GM18909 (cell line): ENCODE measurements at regions not wholly inside any gene's neighbourhood (a gene's known extent, or its start where the extent isn't known, plus 50 kb on each side); places are given as distances from the start of the nearest gene placed in this dataset.

ENCODE experiments used
- ATAC-seq: cut with Tn5 transposase; IDR thresholded peaks from one replicate; pipeline ENCODE4 v1.9.1; 2021; ENCODE audit warnings: mild to moderate bottlenecking; ENCODE audit not compliant: unreplicated experiment, poor library complexity

GRCh38 chr4:82043081-82043808, 330.5 kb downstream of the HNRNPD start:
- no peak for ATAC-seq

- no peak for ATAC-seq
Observed at GRCh38 chr4:82042042-82042441, 331.7 kb downstream of the HNRNPD start.

GRCh38 chr4:82038936-82039335, 334.9 kb downstream of the HNRNPD start:
- ATAC-seq, result no peak

DNA sequence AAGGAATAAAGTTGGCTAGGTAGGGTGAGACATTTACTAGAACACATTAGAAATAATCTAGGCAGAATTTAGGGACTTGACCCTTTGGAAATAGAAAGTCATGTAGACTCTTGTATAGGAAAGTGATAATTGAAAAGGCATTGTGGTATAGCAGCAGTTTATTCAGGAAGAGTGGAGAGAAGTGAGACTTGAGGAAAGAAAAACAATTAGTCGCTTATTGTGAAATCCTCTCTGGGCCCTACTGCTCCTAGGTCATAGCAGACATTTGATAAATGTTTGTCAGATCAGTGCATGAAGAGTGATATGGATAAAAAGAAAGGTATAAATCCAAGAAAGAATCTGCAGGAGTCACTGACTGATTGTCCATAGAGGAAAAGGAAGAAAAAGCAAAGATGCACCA, 337.6 kb downstream of the HNRNPD start:
- ATAC-seq, result no peak

GRCh38 chr4:82034878-82035277, 338.9 kb downstream of the HNRNPD start:
- no peak for ATAC-seq

DNA sequence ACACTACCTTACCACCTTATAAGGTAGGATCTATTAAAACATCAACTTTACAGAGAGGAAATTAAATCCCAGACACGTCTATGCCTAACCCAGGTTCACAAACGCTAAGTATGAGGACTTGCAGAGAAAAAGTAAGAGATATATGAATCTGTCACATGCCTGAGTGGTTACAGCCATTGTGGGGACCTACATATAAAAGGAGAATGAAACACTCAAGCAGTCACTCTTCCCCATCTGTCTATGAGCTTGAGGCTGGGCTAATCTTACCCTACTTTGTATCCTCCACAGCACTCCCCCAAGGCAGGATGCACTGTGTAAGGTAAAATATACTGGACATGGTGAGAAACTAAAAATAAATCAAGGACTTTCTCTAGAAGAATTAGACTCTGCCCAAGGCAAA, 339.9 kb downstream of the HNRNPD start:
- ATAC-seq, result no peak

GRCh38 chr4:82031376-82031927, 342.3 kb downstream of the HNRNPD start:
- ATAC-seq, result no peak

GRCh38 chr4:82017680-82018079, 356.1 kb downstream of the HNRNPD start:
- no peak for ATAC-seq

- ATAC-seq, result no peak
Observed at GRCh38 chr4:82005158-82005557, 368.6 kb downstream of the HNRNPD start.

GRCh38 chr4:81997313-81997712, 376.5 kb downstream of the HNRNPD start:
- no peak for ATAC-seq

DNA sequence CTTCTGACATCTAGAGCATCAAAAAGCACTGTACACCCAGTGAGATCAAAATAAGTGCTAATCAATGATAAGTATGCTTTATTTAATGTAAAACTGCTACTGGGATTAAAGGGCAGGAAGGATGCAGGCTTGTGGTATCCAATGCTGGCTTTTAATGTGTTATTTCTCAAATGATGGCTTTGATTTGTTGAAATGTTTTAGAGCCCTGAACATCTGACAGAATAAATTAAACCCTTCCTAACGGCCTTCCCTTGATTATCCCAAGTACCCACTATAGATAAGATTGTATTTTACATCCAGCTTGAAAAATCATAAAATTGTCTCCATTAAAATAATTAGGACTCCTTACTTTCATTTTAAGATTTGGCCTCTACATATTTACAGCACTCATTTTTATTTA, 382.9 kb downstream of the HNRNPD start:
- no peak for ATAC-seq

- no peak for ATAC-seq
Observed at GRCh38 chr4:81990211-81990610, 383.6 kb downstream of the HNRNPD start.

DNA sequence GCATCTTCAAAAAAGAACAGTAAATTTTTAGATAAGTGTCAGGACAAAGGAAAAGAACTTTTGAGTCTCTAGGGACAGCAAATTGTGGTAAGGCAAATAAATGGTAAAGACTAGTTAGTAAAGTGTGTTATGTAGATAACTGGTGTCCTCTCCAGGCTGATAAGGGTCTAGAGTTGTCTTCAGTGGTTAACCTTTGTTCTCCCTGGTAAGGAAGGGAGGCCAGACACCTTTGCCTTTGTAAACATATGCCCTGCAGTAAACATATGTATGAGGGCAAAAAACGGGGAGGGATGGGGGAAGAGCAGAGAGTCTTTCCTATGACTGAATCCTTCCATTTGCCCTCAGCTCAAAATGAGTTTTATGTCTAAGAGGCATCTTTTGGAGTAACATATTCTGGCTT, 384.6 kb downstream of the HNRNPD start:
- no peak for ATAC-seq

- ATAC-seq, result no peak
Observed at GRCh38 chr4:81988178-81988577, 385.6 kb downstream of the HNRNPD start.

DNA sequence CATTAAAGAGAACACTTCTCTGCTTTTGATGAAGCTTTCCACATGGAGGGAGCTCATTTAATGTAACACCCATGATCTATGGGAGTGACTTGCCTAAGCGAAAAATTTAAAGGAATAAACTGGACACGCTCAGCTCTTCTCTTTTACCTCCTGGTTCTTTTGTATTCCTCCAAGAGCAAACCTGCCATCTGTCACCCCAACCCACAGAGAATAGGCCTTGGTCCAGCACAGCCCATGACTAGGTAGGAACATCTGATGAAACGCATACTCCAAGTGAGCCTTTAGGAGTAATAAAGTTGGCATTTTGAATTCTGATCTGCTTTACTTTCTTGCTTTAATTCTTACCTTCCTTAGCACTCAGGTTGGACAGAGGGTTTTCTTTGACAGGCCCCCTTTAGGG, 389.0 kb downstream of the HNRNPD start:
- no peak for ATAC-seq

- ATAC-seq, result peak; percentile 67
Observed at GRCh38 chr4:81982846-81983540, 390.8 kb downstream of the HNRNPD start.

- ATAC-seq, result no peak
Observed at GRCh38 chr4:81981218-81981617, 392.6 kb downstream of the HNRNPD start.

DNA sequence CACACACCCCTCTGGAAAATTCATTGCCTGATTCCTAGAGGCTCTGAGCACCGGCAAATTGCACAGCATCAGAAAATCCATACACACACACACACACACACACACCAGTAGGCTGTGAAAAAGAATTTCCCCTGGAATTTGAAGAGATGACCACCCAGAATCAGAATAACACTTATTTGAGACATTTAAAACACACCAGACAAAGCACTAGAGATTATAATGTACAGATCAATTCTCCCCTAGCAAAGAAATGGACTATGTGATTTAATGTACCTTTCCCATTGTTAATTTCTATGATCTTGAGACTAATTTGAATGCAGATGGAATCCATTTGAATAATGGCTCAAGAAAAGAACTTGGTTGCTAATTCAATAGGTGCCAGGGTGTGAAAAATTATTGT, 399.3 kb downstream of the HNRNPD start:
- no peak for ATAC-seq

- no peak for ATAC-seq
Observed at GRCh38 chr4:81971637-81972381, 402.0 kb downstream of the HNRNPD start.

DNA sequence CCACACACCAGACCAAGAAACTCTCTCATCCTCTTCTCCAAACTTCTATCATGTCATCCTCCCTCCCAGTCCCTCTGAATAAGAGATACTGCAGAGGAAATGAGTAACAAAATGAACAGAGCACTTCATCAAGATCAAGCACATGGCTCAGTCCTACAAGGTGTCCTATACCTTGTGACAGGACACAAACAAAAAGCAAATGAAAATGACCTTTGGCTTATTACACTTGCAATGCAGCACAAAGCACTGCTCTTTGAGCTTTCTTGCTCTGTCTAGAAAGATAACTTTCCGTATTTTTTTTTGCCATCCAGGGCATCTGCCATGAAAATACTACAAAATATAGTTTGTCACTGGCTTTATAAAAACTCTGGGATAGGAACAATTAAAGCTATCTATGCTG, 402.7 kb downstream of the HNRNPD start:
- ATAC-seq, result no peak

DNA sequence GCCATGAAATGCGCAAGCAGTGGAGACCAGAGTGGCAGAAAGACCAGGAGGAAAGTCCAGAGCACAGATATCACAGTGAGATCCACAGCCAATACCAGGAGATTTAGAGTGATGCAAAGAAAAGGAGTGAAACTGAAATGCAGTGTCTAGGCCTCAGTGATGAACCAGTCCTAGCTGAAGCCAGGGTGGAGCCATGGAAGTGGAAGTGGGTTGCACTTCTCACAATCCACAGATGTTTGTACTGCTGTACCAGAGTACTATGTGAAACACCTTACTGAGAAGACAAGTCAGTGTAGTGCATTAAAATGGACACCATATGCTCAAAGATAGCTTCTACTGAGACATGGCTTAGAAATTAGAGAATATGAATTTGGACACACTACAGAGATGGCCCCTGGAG, 403.3 kb downstream of the HNRNPD start:
- ATAC-seq, result no peak
